H1 (cell line): ENCODE measurements at regions not wholly inside any gene's neighbourhood (a gene's known extent, or its start where the extent isn't known, plus 50 kb on each side); places are given as distances from the start of the nearest gene placed in this dataset.

ENCODE experiments used
- CBX5 ChIP-seq: fragments of 300-800, 300-1000 bp; sonication (generic); IDR thresholded peaks from 2 replicates; pipeline ENCODE4 v1.7.1; 2016; ENCODE audit warnings: antibody characterized with exemption, low read length, low read depth
- JUND ChIP-seq: IDR thresholded peaks from 2 replicates; pipeline ENCODE4 v1.6.1; 2011; ENCODE audit warnings: mild to moderate bottlenecking, improper control_type of control experiment, low read length
- KDM4A ChIP-seq: IDR thresholded peaks from one replicate; pipeline ENCODE4 v1.7.1; 2012; ENCODE audit warnings: low read depth, mild to moderate bottlenecking, moderate library complexity, low read length, inconsistent platforms; ENCODE audit not compliant: severe bottlenecking
- NANOG ChIP-seq: IDR thresholded peaks from 2 replicates; pipeline ENCODE4 v1.6.1; 2011; ENCODE audit warnings: low read length, low read depth, mild to moderate bottlenecking, inconsistent platforms; ENCODE audit not compliant: insufficient read depth, poor library complexity, severe bottlenecking
- RAD21 ChIP-seq, 2 experiments: IDR thresholded peaks in 1 of 2; conservative IDR thresholded peaks in 1 of 2; 2 replicates each; pipeline ENCODE4 v1.6.1; 2011; ENCODE audit warnings: low read depth in 2 of 2, low read length in 2 of 2, improper control_type of control experiment in 1 of 2, inconsistent platforms in 1 of 2, mild to moderate bottlenecking in 1 of 2, moderate library complexity in 1 of 2
- SUZ12 ChIP-seq: fragments of 200-600 bp; sonication (generic); IDR thresholded peaks from 2 replicates; pipeline ENCODE4 v1.6.1; 2012; ENCODE audit warnings: mild to moderate bottlenecking, inconsistent platforms, low read length, moderate library complexity, mixed read lengths
- USF2 ChIP-seq: IDR thresholded peaks from 2 replicates; pipeline ENCODE4 v1.6.1; 2011; ENCODE audit warnings: low read length, improper control_type of control experiment

- no peak for TF ChIP-seq USF2
- TF ChIP-seq RAD21 (IDR thresholded peaks at IDR 0.05 in 1 of 2, conservative IDR thresholded peaks at IDR 0.05 in 1 of 2; ENCODE audit: low read depth in 2 of 2, low read length in 2 of 2): no peak
- TF ChIP-seq SUZ12: no peak
- TF ChIP-seq CBX5: no peak
- TF ChIP-seq KDM4A: no peak
- TF ChIP-seq NANOG: no peak
- no peak for TF ChIP-seq JUND
Measured at GRCh38 chr1:104531990-104532389, 782.3 kb downstream of the AMY1C start (continued).
